ENCODE measurements at regions not wholly inside any gene's neighbourhood (a gene's known extent, or its start where the extent isn't known, plus 50 kb on each side); places are given as distances from the start of the nearest gene placed in this dataset.

DNA sequence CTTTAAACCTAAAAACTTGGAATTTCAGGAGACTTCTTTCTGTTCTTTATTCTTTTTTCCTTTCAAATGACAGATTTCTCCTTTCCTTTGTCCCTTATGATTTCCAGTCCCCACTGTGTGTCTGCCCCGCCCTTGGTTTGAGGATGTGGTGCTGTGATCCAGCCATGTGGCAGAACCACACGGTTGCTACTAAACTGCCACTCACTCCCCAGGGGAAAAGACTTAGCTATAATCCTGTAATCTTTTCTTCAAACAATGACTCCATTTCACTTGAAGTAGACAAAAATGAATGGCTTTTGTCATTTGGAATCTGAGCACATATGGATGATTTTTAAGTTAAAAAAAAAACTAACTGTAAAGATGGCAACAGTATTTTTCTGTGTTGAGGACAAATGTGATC, 76.2 kb upstream of the STAM2 start:
- TF ChIP-seq, protein P1, sequence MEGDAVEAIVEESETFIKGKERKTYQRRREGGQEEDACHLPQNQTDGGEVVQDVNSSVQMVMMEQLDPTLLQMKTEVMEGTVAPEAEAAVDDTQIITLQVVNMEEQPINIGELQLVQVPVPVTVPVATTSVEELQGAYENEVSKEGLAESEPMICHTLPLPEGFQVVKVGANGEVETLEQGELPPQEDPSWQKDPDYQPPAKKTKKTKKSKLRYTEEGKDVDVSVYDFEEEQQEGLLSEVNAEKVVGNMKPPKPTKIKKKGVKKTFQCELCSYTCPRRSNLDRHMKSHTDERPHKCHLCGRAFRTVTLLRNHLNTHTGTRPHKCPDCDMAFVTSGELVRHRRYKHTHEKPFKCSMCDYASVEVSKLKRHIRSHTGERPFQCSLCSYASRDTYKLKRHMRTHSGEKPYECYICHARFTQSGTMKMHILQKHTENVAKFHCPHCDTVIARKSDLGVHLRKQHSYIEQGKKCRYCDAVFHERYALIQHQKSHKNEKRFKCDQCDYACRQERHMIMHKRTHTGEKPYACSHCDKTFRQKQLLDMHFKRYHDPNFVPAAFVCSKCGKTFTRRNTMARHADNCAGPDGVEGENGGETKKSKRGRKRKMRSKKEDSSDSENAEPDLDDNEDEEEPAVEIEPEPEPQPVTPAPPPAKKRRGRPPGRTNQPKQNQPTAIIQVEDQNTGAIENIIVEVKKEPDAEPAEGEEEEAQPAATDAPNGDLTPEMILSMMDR (IDR thresholded peaks at IDR 0.05): no peak
- no peak for TF ChIP-seq POLR2A (IDR thresholded peaks at IDR 0.05)

Data from uterus (tissue), 2 donors.